ENCODE measurements at regions not wholly inside any gene's neighbourhood (a gene's known extent, or its start where the extent isn't known, plus 50 kb on each side); places are given as distances from the start of the nearest gene placed in this dataset.

DNA sequence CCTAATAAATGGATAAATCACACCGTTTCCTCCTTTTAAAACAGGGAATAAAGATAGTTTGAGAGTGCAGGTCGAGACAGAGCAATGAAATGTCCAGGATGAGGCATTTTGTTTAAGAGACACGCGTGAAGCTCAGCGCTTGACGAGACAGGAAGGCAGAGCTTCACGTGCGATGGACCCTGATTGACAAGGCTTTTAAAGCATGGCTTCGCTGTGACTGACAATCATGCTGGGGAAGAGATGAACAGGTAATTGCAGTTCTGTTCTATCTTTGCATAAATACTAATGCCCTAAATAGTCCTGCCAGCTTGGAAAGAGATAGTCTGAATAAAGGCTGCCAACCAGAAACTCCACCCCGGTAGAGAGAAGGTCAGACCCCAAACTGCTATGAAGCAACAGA, 442.3 kb upstream of the PFKP start:
- H3K4me3 ChIP-seq: no peak overlapping the region
- intact Hi-C loops (cut with DNase I): no loop called here
- TF ChIP-seq POLR2A (IDR thresholded peaks at IDR 0.05) (no peak), CTCF (IDR thresholded peaks at IDR 0.05) (no peak), POLR2AphosphoS5 (IDR thresholded peaks at IDR 0.05; ENCODE audit: insufficient read depth in 1 of 2, low read depth in 1 of 2) (no peak)
- H3K9me3 ChIP-seq: no peaks in the 10 kb centered on the region
- no peaks in the 10 kb centered on the region for H3K4me1 ChIP-seq
- no peaks in the 10 kb centered on the region for H3K36me3 ChIP-seq
- no peak for DNase-seq (ENCODE audit: extremely low spot score in 2 of 2)
- H3K27me3 ChIP-seq: no peaks in the 10 kb centered on the region
- no peak overlapping the region for H3K27ac ChIP-seq

- Histone ChIP-seq H3K9me3 (no peaks in the 10 kb centered on the region), H3K4me3 (no peak overlapping the region), H3K36me3 (no peaks in the 10 kb centered on the region), H3K27ac (no peak overlapping the region), H3K4me1 (no peaks in the 10 kb centered on the region), H3K27me3 (no peaks in the 10 kb centered on the region)
- DNase-seq (ENCODE audit: extremely low spot score in 2 of 2): no peak
- TF ChIP-seq POLR2AphosphoS5 (IDR thresholded peaks at IDR 0.05; ENCODE audit: insufficient read depth in 1 of 2, low read depth in 1 of 2) (no peak), POLR2A (IDR thresholded peaks at IDR 0.05) (no peak), CTCF (IDR thresholded peaks at IDR 0.05) (no peak)
- intact Hi-C loops (cut with DNase I): no loop called here
Observed at GRCh38 chr10:2623675-2624274, 443.6 kb upstream of the PFKP start.

DNA sequence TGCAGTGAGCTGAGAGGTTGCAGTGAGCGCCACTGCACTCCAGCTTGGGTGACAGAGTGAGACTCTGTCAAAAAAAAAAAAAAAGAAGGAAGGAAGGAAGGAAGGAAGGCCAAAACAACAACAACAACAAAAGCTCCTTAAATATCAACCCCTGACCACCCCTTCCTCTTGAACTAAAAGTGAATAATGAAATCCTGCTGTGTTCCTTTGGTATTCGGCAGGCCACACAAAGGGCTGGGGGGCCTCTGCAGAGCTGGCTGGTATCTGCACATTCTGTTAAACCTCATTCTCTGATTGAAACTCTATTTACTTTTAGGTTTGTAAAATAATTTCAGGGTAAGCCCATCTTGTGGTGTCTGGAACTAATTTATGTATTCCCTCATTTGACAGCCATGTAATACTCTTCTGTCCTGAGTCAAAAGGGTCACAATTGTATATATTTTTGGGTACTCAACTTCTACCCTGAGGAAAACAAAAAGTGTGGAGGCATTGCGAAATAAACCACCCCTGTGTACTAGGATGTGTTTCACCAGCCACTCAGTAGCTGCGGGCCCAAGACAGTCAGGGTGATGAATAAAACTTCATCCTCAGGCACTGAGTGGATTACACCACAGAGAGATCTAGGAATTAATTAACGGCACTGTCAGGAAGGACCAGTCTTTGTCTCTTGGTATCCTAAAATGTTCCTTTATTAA, 446.4 kb upstream of the PFKP start:
- intact Hi-C loops (cut with DNase I): no loop called here
- no peak for DNase-seq (ENCODE audit: extremely low spot score in 2 of 2)
- H3K4me3 ChIP-seq: no peak overlapping the region
- no peak overlapping the region for H3K27ac ChIP-seq
- no peak for TF ChIP-seq CTCF (IDR thresholded peaks at IDR 0.05)
- H3K4me1 ChIP-seq: no peaks in the 10 kb centered on the region
- H3K27me3 ChIP-seq: no peaks in the 10 kb centered on the region
- no peaks in the 10 kb centered on the region for H3K36me3 ChIP-seq
- no peaks in the 10 kb centered on the region for H3K9me3 ChIP-seq

DNA sequence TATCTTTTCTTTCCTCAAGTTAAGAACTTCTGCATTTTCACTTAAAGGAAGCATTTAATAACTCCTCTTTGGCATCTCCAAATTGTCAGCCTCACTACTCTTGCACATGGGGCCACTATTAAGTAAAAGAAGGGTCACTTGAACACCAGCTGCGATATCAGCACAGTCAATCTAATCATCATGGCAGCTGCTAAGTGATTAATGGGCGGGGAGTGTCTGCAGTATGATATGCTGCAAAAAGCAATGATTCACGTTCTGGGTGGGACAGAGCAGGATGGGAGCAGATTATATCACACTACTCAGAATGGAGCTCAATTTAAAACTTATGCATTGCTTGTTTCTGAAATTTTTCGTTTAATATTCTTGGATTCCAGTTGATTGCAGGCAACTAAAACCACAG, 447.4 kb upstream of the PFKP start:
- Histone ChIP-seq H3K27ac (no peak overlapping the region), H3K27me3 (no peaks in the 10 kb centered on the region), H3K4me1 (no peaks in the 10 kb centered on the region), H3K9me3 (no peaks in the 10 kb centered on the region), H3K36me3 (no peaks in the 10 kb centered on the region), H3K4me3 (no peak overlapping the region)
- no peak for DNase-seq (ENCODE audit: extremely low spot score in 2 of 2)
- intact Hi-C loops (cut with DNase I): no loop called here
- no peak for TF ChIP-seq CTCF (IDR thresholded peaks at IDR 0.05)

DNA sequence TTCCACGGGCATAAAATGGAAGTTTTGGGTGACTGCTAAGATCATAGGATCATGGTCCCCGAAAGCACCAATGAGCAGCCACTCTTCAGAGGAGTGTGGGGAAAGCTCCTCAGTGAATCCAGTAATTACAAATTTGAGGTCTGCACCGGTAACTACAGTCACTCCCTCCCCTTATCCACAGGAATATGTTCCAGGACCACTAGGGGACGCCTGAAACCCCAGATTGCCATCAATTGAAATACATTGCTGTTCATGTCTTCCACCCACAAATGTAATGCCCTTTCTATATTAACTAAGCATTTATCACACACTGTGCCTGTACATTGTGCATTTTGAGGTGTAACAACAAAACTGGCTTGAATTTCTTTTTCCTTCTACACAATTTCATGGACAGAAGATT, 447.9 kb upstream of the PFKP start:
- Histone ChIP-seq H3K4me1 (no peaks in the 10 kb centered on the region), H3K4me3 (no peak overlapping the region), H3K27ac (no peak overlapping the region), H3K36me3 (no peaks in the 10 kb centered on the region), H3K9me3 (no peaks in the 10 kb centered on the region), H3K27me3 (no peaks in the 10 kb centered on the region)
- TF ChIP-seq POLR2AphosphoS5 (IDR thresholded peaks at IDR 0.05; ENCODE audit: insufficient read depth in 1 of 2, low read depth in 1 of 2) (no peak), CTCF (IDR thresholded peaks at IDR 0.05) (no peak), POLR2A (IDR thresholded peaks at IDR 0.05) (no peak)
- intact Hi-C loops (cut with DNase I): no loop called here
- no peak for DNase-seq (ENCODE audit: extremely low spot score in 2 of 2)
